Breast epithelium (tissue), 4 donors: ENCODE measurements at regions not wholly inside any gene's neighbourhood (a gene's known extent, or its start where the extent isn't known, plus 50 kb on each side); places are given as distances from the start of the nearest gene placed in this dataset.

Experiments used
- DNase-seq, 2 donors: peaks; one replicate each; pipeline ENCODE4 v3.0.0-alpha.2; 2019; ENCODE audit warnings: low spot score in 2 of 2
- H3K27ac ChIP-seq, 2 donors: fragments of 200-600 bp; sonication (generic) in 1 of 2; one replicate each; pipeline ENCODE4 v1.5.1; 2016 to 2019; ENCODE audit warnings: mild to moderate bottlenecking in 1 of 2
- H3K27me3 ChIP-seq, 2 donors: fragments of 200-600 bp; sonication (generic) in 1 of 2; one replicate each; pipeline versions ENCODE4 v1.5.1 to v1.6.0; 2017 to 2019; ENCODE audit warnings: control low read depth in 1 of 2, mild to moderate bottlenecking in 1 of 2
- H3K36me3 ChIP-seq: fragments of 200-600 bp; one replicate; pipeline ENCODE4 v1.5.1; 2019
- H3K4me1 ChIP-seq, 2 donors: fragments of 200-600 bp; sonication (generic); one replicate each; pipeline ENCODE4 v1.5.1; 2016 to 2019; ENCODE audit warnings: control low read depth in 1 of 2
- H3K4me3 ChIP-seq, 3 donors: fragments of 200-600 bp; sonication (generic); 1 replicate in 2 of 3; 2 replicates in 1 of 3; pipeline ENCODE4 v1.5.1; 2016 to 2019; ENCODE audit warnings: mild to moderate bottlenecking in 3 of 3, moderate library complexity in 2 of 3
- H3K9me3 ChIP-seq, 2 donors: fragments of 200-600 bp; sonication (generic) in 1 of 2; one replicate each; pipeline ENCODE4 v1.5.1; 2016 to 2019; ENCODE audit warnings: control low read depth in 1 of 2
- CTCF ChIP-seq, 3 donors: fragments of 450-650 bp; IDR thresholded peaks; one replicate each; pipeline ENCODE4 v1.5.1; 2016 to 2017; ENCODE audit warnings: antibody characterized with exemption in 3 of 3, mild to moderate bottlenecking in 3 of 3, moderate library complexity in 3 of 3
- POLR2A ChIP-seq: fragments of 450-650 bp; IDR thresholded peaks from one replicate; pipeline ENCODE4 v1.6.1; 2016; ENCODE audit warnings: antibody characterized with exemption, mild to moderate bottlenecking, moderate library complexity
- POLR2AphosphoS5 ChIP-seq, 3 donors: sonication (generic); formaldehyde crosslinking; IDR thresholded peaks; one replicate each; pipeline ENCODE4 v1.6.1; 2017; ENCODE audit warnings: antibody characterized with exemption in 3 of 3
- intact Hi-C: fragments of 100-400 bp; cut with DNase I; formaldehyde crosslinking; loops from one replicate; pipeline ENCODE4 v1.15.1; 2023; ENCODE audit warnings: low total_unique reads

DNA sequence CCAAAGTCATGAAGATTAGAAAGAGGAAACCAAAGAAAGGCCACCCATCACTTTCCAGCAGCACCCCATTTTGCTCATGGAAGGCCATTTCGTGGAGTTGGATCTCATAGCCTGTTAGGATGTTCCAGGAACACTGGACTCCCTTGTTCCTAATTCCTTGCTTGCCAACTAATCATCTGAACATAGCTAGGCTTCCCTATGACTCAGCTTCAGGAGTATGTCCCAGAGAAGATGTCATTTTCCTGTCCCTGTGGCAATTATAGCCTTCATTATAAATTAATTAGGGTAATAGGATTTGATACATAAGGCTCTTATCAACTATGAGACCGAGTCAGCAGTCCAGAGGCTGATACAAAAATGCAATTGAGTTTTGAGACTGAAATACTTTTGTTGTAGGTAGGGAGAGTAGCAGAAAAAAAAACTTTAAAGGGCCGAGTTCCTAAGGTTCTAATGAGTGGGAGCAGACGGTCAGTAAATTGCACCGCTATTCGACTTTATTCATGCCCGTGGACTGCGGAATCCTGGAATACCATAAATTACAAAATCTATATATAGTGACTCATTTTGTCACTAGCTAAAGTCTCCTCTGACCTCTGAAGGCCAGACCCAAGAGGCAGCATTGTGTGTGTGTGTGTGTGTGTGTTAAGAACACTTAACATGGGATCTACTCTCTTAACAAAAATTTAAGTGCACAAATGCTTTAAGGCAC lies 311.8 kb downstream of the FBXO15 start:
- DNase-seq: no peak
- Histone ChIP-seq H3K27me3 (no peaks in the 10 kb centered on the region), H3K4me3 (no peak overlapping the region), H3K9me3 (no peaks in the 10 kb centered on the region), H3K27ac (no peak overlapping the region), H3K36me3 (no peaks in the 10 kb centered on the region), H3K4me1 (no peaks in the 10 kb centered on the region)
- TF ChIP-seq POLR2AphosphoS5 (IDR thresholded peaks at IDR 0.05) (no peak), POLR2A (no peak), CTCF (IDR thresholded peaks at IDR 0.05) (no peak)
- intact Hi-C loops: no loop called here

GRCh38 chr18:73835039-73835438 lies 312.6 kb downstream of the FBXO15 start:
- intact Hi-C loops: no loop called here
- Histone ChIP-seq H3K9me3 (no peaks in the 10 kb centered on the region), H3K4me3 (no peak overlapping the region), H3K27ac (no peak overlapping the region), H3K27me3 (no peaks in the 10 kb centered on the region), H3K4me1 (no peaks in the 10 kb centered on the region), H3K36me3 (no peaks in the 10 kb centered on the region)
- DNase-seq: no peak
- TF ChIP-seq POLR2A (no peak), POLR2AphosphoS5 (IDR thresholded peaks at IDR 0.05) (no peak), CTCF (IDR thresholded peaks at IDR 0.05) (no peak)

DNA sequence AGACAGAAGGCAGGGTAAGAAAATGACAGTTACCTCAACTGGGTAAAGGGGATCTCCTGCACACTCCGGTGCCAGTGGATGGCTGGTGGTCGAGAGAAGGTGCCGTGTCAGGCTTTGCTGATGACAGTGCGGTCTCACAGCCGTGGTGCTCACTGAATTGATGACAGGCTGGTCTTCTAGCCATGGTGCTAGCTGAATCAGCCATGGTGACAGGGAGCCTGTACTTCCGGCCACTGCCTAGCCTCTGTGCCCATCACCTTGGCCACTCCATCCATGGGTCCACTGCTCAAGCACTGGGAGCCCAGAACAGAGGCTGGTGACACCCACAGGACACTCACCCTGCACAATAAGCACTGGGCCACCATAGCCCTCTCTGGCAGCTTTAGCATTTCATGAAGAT lies 315.9 kb downstream of the FBXO15 start:
- no peak for DNase-seq
- H3K4me1 ChIP-seq: no peaks in the 10 kb centered on the region
- TF ChIP-seq CTCF (IDR thresholded peaks at IDR 0.05) (no peak), POLR2AphosphoS5 (IDR thresholded peaks at IDR 0.05) (no peak), POLR2A (no peak)
- no peak overlapping the region for H3K27ac ChIP-seq
- H3K9me3 ChIP-seq: no peaks in the 10 kb centered on the region
- no peaks in the 10 kb centered on the region for H3K36me3 ChIP-seq
- intact Hi-C loops: no loop called here
- no peak overlapping the region for H3K4me3 ChIP-seq
- H3K27me3 ChIP-seq: no peaks in the 10 kb centered on the region

DNA sequence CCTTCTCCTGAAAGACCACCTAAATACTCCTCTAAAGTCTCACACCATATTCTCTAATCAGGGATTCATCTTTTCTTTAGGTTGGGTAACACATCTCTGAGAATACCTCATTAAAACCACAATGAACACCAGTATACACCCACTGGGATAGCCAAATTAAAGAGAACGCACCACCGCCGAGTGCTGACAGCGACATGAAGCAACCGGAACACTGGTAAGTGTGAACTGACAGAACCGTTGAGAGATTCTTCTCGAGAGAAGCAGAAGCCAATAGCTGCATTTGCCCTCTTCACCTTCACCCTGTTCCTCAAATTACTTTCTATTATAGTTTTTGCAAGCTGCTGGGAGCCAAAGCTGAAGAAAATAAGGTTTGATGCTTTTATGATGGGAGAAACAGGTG lies 318.5 kb downstream of the FBXO15 start:
- intact Hi-C loops: no loop called here
- Histone ChIP-seq H3K9me3 (no peaks in the 10 kb centered on the region), H3K4me3 (no peak overlapping the region), H3K27me3 (no peaks in the 10 kb centered on the region), H3K36me3 (no peaks in the 10 kb centered on the region), H3K4me1 (no peaks in the 10 kb centered on the region), H3K27ac (no peak overlapping the region)
- TF ChIP-seq POLR2A (no peak), POLR2AphosphoS5 (IDR thresholded peaks at IDR 0.05) (no peak), CTCF (IDR thresholded peaks at IDR 0.05) (no peak)
- no peak for DNase-seq

DNA sequence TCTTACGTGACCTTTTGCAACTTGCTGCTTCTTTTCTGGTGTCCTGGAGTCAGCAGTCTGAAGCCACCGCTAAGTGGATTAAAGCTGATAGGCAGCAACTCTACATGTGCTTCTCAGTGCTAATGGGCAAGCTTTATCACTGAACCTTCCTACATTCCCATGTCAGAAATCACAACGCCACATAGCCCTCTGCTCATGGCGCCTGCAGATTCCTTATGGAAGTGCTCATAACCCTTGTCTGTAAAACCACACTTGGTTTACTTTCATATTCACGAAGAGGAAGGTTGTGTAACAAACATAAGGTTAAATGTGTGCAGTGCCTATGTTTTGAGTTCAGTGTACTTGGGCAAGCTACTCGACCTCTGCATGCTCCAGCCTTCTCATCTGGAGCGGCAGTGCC lies 319.8 kb downstream of the FBXO15 start:
- TF ChIP-seq POLR2AphosphoS5 (IDR thresholded peaks at IDR 0.05) (no peak), CTCF (IDR thresholded peaks at IDR 0.05) (no peak), POLR2A (no peak)
- H3K9me3 ChIP-seq: no peaks in the 10 kb centered on the region
- intact Hi-C loops: no loop called here

More for the DNA sequence above, 319.8 kb downstream of the FBXO15 start:
- Histone ChIP-seq H3K27ac (no peak overlapping the region), H3K36me3 (no peaks in the 10 kb centered on the region), H3K4me3 (no peak overlapping the region), H3K4me1 (no peaks in the 10 kb centered on the region), H3K27me3 (no peaks in the 10 kb centered on the region)
- DNase-seq: no peak
